Stimulated activated CD8-positive, alpha-beta memory T cell treated with anti-CD3 and anti-CD28 coated beads, Interleukin-7, amount 100 ng/mL, for 48 hours (primary cell): ENCODE measurements at regions not wholly inside any gene's neighbourhood (a gene's known extent, or its start where the extent isn't known, plus 50 kb on each side); places are given as distances from the start of the nearest gene placed in this dataset.
"Not testable (repeated sequence)": the region's sequence is repeated elsewhere in the genome, so short reads cannot be mapped to it uniquely, and the experiment has no call there.

Source experiments
- DNase-seq, 2 donors: peaks; one replicate each; pipeline ENCODE4 v3.0.0-alpha.2; 2020; ENCODE audit warnings: low read depth in 1 of 2; ENCODE audit errors: extremely low read depth in 1 of 2

DNA sequence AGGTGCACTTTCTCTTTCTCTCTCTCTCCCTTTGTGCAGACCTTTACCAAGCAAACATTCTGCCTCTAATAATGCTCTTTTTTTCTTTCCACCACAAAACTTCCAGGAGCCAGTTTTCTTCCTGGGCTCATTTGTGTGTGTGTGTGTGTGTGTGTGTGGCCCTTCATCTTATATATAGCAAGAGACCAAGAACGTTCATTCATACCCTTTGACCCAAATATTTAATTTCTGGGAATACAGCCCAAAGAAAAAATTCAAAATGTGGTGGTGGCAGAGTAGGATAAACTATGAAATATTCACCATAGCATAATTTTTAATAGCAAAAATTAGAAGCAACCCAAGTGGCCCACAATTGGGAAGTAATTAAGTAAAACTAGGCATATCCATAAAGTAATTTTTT, 398.9 kb downstream of the IGSF11 start:
- DNase-seq: no peak

DNA sequence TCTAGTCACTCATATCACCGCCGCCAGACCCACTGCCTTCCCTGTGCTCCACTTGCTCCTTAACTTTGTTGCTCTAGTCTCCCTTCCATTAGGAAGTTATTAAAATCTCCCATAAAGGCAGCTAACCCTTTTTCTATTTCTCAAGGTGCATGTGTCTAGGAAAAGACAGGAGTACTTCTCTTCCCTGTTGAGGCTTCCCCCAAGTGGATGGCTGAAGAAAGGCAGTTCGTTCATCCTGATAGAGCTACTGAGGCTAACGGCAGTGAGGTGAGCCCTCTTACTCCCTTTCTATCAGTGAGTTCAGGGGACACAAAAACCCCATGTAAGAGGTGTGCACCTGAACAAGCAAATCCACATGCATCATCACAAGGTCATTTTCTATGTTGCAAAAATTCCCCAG, 397.8 kb downstream of the IGSF11 start:
- DNase-seq: no peak

- no peak for DNase-seq
Observed at GRCh38 chr3:118637846-118638245, 396.8 kb downstream of the IGSF11 start.

DNA sequence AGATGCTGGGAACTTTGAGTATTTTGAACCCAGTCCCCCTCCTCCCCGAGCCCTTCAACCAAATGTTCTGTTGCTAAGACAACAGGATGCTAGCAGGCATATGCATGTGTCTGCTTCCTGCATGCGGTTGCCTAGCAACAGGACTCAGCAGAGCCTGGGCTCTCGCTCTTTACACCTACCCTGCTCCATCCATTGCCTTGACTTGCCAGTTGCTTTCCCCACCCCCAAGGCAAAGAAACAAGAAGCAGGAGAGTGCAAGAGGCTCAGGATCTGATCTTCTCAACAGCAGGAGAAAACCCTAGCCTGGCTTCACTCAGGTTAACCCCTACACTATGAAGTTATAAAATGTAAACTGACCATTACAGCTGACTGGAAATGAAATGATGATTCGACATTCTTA, 393.0 kb downstream of the IGSF11 start:
- DNase-seq: no peak

GRCh38 chr3:118671192-118671591, 363.5 kb downstream of the IGSF11 start:
- DNase-seq: no peak

DNA sequence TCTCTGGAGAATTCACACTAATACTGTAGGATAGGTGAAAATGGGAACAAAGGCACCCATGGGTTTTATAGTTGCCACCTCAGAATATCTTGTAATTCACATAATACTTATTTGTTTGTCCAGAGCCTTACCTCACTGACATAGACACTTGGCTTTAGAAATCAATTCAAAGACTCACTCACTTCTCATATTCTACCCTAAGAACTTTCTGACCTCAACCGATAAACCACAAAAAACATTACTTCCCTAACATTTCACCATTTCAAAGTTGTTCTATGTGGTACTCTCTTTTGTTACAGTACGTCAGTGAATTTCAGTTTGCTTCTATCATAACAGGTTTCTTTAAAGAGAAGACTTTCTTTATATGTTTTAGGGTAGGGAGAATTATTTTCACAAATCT, 359.3 kb downstream of the IGSF11 start:
- DNase-seq: no peak

- not testable (repeated sequence) for DNase-seq
Observed at GRCh38 chr3:118678663-118679062, 356.0 kb downstream of the IGSF11 start.

GRCh38 chr3:118682921-118683320, 351.7 kb downstream of the IGSF11 start:
- DNase-seq: no peak

GRCh38 chr3:118683636-118684035, 351.0 kb downstream of the IGSF11 start:
- no peak for DNase-seq

DNA sequence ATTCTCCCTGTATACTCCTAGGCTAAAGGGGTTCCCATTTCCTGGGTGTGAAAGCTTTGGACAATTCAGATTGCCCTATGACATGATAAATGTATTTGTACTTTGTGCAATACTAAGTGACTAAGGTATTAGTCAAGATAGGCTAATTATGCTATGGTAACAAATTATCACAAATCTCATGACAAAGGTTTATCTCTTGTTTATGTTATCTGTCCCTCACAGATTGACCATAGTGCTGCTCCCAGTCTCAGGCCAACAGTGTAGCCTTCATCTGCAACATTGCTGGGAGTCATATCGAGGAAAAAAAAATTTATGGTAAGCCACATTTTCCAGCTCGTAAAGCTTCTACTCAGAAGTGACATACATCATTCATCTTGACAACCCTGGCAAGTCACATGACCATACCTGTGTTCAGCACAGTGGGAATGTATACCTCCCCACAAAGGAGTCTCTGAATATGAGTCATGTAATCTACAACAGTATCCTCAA, 346.2 kb downstream of the IGSF11 start:
- DNase-seq: no peak

DNA sequence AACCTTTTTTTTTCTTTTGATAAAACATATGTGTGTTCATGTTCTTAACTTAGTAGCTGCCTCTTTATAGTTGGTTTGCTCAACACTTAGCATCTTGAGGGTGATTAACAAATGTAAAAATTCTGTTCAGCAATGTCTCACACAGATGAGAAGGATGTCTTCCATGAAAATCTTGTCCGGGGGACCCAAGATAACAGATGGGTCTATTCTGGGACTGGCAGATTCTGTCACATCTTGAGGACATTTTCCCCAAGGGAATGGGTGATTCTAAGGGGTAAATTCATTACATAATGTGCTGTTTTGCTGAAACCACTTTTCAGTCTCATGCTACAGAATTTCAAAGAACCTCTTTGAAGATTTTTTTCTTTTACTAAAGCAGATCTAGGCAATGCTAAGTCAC, 342.2 kb downstream of the IGSF11 start:
- no peak for DNase-seq

GRCh38 chr3:118705487-118706219, 329.0 kb downstream of the IGSF11 start:
- no peak for DNase-seq

DNA sequence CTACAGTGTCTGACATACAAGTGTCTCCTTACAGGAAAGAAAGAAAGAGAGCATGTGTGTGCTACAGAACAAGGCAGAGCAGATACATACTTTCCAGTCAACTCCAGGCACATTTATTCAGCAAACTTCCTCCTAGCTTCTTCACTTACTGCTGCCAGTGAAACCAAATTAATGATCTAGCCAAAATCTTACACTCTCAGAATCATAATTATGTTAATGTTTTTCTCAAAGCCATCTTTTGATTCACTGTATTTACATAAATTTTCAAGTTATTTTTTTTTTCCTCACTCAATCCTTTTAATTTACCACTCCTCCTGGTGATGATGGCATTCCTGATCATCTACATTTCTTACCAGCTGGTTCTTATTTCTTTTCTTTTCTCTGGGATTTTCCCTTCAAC, 326.7 kb downstream of the IGSF11 start:
- DNase-seq: no peak

GRCh38 chr3:118710532-118710931, 324.1 kb downstream of the IGSF11 start:
- no peak for DNase-seq

GRCh38 chr3:118713502-118714207, 321.0 kb downstream of the IGSF11 start:
- DNase-seq: no peak

DNA sequence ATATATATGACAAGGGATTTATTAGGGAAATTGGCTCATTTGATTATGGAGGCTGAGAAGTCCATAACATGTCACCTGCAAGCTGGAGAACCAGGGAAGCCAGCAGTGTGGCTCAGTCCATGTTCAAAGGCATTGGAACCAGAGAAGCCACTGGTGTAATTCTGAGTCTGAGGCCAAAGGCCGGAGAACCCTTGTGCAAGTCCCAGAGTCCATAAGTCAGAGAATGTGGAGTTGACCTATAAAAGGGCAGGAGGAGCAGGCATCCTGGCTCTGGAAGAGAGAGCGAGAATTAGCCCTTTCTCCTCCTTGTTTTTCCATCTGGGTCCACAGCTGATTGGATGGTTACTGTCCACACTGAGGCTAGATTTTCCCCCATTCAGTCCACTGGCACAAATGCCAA, 319.8 kb downstream of the IGSF11 start:
- no peak for DNase-seq

DNA sequence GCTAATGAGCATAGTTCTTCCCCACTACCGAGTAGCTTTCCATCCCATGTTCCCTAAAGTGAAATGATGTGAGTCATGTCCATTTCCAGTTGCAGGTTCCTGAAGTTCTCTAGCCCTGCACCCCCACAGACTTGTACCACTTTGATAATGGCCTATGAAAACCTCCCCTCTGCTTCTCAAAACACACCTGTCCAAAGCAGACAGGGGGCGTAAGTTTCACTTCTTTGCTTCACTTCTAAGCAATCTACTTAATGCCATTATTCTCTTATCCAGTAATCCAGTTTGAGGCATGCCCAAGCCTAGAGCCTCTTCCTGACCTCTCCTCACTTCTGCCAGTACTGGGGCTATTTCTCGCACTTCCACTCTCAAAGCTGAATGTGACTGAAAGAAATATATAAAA, 305.1 kb downstream of the IGSF11 start:
- no peak for DNase-seq

DNA sequence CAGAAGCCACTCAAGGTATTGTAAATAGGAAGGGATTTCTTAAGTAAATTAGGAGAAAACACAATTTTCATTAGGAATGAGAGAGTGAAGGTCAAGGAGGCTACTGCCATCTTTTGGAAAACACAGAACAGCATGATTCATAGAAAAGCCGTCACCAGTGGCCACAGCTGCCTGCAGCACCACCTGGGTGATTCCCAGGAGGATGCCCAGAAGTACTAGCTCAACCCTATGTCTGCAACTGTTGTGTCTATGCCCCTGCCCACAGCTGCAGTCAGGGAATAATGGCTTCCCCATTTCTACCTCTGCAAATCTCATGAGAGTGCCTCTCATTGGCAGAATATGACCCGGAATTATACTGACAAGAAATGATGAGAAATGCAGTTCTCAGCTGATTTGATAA, 300.0 kb downstream of the IGSF11 start:
- no peak for DNase-seq

GRCh38 chr3:118736107-118736506, 298.5 kb downstream of the IGSF11 start:
- no peak for DNase-seq

- DNase-seq: no peak
Observed at GRCh38 chr3:118740722-118741290, 293.8 kb downstream of the IGSF11 start.

- DNase-seq: no peak
Observed at GRCh38 chr3:118742760-118743159, 291.9 kb downstream of the IGSF11 start.

- DNase-seq: no peak
Observed at GRCh38 chr3:118744186-118744585, 290.5 kb downstream of the IGSF11 start.
